HCT116 (cell line): ENCODE measurements at regions not wholly inside any gene's neighbourhood (a gene's known extent, or its start where the extent isn't known, plus 50 kb on each side); places are given as distances from the start of the nearest gene placed in this dataset.
"Not testable (repeated sequence)": the region's sequence is repeated elsewhere in the genome, so short reads cannot be mapped to it uniquely, and the experiment has no call there.

Source experiments
- ELF1 ChIP-seq: IDR thresholded peaks from 2 replicates; pipeline ENCODE4 v1.6.1; 2012; ENCODE audit warnings: low read depth, borderline replicate concordance
- POLR2A ChIP-seq: IDR thresholded peaks from 2 replicates; pipeline ENCODE4 v1.7.0; 2011; ENCODE audit warnings: borderline replicate concordance; ENCODE audit not compliant: insufficient read depth, insufficient read length; ENCODE audit errors: extremely low read depth
- SP1 ChIP-seq: IDR thresholded peaks from 2 replicates; pipeline ENCODE4 v1.6.1; 2012; ENCODE audit warnings: low read depth
- SRF ChIP-seq: IDR thresholded peaks from 2 replicates; pipeline ENCODE4 v1.6.1; 2012; ENCODE audit warnings: low read depth
- YY1 ChIP-seq: IDR thresholded peaks from 2 replicates; pipeline ENCODE4 v1.6.1; 2011; ENCODE audit warnings: low read length, low read depth, moderate library complexity, mild to moderate bottlenecking; ENCODE audit not compliant: insufficient replicate concordance; ENCODE audit errors: extremely low read depth
- TF ChIP-seq, protein P1 (sequence below), 3 experiments: fragments of 200-600 bp in 1 of 3; sonication (generic) in 1 of 3; IDR thresholded peaks in 2 of 3; conservative IDR thresholded peaks in 1 of 3; 2 replicates each; pipeline ENCODE4 v1.5.1; 2012 to 2017; ENCODE audit warnings: low read depth in 2 of 3, low read length in 2 of 3, antibody characterized with exemption in 1 of 3, borderline replicate concordance in 1 of 3, control low read depth in 1 of 3, mild to moderate bottlenecking in 1 of 3, mixed read lengths in 1 of 3, mixed run types in 1 of 3, moderate library complexity in 1 of 3; ENCODE audit not compliant: insufficient read depth in 1 of 3
- TF ChIP-seq, protein P2 (sequence below): IDR thresholded peaks from 2 replicates; pipeline ENCODE4 v1.6.1; 2011; ENCODE audit warnings: mild to moderate bottlenecking, low read length, moderate library complexity; ENCODE audit not compliant: insufficient replicate concordance; ENCODE audit errors: extremely low read depth
- TF ChIP-seq, protein P3 (sequence below): IDR thresholded peaks from 2 replicates; pipeline ENCODE4 v1.6.1; 2012

DNA sequence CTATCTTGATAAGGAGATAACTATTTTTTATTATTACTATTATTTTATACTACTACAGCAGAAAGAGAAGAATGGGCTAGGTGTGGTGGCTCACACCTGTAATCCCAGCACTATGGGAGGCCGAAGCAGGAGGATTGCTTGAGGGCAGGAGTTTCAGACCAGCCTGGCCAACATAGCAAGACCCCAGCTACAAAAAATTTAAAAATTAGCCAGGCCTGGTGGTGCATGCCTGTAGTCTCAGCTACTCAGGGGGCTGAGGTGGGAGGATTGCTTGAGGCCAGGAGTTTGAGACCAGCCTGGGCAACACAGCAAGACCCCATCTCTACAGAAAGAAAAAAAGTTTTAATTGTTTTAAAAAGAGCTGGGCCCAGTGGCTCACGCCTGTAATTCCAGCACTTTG is 58.9 kb upstream of the CUX1 start:
- TF ChIP-seq, protein P1, sequence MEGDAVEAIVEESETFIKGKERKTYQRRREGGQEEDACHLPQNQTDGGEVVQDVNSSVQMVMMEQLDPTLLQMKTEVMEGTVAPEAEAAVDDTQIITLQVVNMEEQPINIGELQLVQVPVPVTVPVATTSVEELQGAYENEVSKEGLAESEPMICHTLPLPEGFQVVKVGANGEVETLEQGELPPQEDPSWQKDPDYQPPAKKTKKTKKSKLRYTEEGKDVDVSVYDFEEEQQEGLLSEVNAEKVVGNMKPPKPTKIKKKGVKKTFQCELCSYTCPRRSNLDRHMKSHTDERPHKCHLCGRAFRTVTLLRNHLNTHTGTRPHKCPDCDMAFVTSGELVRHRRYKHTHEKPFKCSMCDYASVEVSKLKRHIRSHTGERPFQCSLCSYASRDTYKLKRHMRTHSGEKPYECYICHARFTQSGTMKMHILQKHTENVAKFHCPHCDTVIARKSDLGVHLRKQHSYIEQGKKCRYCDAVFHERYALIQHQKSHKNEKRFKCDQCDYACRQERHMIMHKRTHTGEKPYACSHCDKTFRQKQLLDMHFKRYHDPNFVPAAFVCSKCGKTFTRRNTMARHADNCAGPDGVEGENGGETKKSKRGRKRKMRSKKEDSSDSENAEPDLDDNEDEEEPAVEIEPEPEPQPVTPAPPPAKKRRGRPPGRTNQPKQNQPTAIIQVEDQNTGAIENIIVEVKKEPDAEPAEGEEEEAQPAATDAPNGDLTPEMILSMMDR (IDR thresholded peaks at IDR 0.05 in 2 of 3, conservative IDR thresholded peaks at IDR 0.05 in 1 of 3; ENCODE audit: borderline replicate concordance in 1 of 3, insufficient read depth in 1 of 3, low read depth in 2 of 3, low read length in 2 of 3) = not testable (repeated sequence)
- TF ChIP-seq POLR2A, ELF1, SRF, SP1, YY1: not testable (repeated sequence)
- TF ChIP-seq, protein P2, sequence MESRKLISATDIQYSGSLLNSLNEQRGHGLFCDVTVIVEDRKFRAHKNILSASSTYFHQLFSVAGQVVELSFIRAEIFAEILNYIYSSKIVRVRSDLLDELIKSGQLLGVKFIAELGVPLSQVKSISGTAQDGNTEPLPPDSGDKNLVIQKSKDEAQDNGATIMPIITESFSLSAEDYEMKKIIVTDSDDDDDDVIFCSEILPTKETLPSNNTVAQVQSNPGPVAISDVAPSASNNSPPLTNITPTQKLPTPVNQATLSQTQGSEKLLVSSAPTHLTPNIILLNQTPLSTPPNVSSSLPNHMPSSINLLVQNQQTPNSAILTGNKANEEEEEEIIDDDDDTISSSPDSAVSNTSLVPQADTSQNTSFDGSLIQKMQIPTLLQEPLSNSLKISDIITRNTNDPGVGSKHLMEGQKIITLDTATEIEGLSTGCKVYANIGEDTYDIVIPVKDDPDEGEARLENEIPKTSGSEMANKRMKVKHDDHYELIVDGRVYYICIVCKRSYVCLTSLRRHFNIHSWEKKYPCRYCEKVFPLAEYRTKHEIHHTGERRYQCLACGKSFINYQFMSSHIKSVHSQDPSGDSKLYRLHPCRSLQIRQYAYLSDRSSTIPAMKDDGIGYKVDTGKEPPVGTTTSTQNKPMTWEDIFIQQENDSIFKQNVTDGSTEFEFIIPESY = not testable (repeated sequence)
- TF ChIP-seq, protein P3, sequence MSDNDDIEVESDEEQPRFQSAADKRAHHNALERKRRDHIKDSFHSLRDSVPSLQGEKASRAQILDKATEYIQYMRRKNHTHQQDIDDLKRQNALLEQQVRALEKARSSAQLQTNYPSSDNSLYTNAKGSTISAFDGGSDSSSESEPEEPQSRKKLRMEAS = not testable (repeated sequence)
